Colonic mucosa (tissue), 4 donors: ENCODE measurements at regions not wholly inside any gene's neighbourhood (a gene's known extent, or its start where the extent isn't known, plus 50 kb on each side); places are given as distances from the start of the nearest gene placed in this dataset.

Source experiments
- DNase-seq: peaks from one replicate; pipeline ENCODE4 v3.0.0-alpha.2; 2020
- H3K27ac ChIP-seq: fragments of 200-600 bp; one replicate; pipeline ENCODE4 v1.8.0; 2021
- H3K27me3 ChIP-seq: fragments of 200-600 bp; one replicate; pipeline ENCODE4 v1.8.0; 2021
- H3K36me3 ChIP-seq: fragments of 200-600 bp; one replicate; pipeline ENCODE4 v1.8.0; 2021
- H3K4me1 ChIP-seq: fragments of 200-600 bp; one replicate; pipeline ENCODE4 v1.8.0; 2021; ENCODE audit warnings: mild to moderate bottlenecking
- H3K4me3 ChIP-seq: fragments of 200-600 bp; one replicate; pipeline ENCODE4 v1.8.0; 2021
- H3K9ac ChIP-seq, 2 donors: one replicate each; pipeline ENCODE4 v1.7.0; 2013; ENCODE audit warnings: control low read depth in 2 of 2, low read depth in 2 of 2, low read length in 2 of 2
- H3K9me3 ChIP-seq: fragments of 200-600 bp; one replicate; pipeline ENCODE4 v1.8.0; 2021
- intact Hi-C: fragments of 100-400 bp; cut with DNase I; formaldehyde crosslinking; loops from one replicate; pipeline ENCODE4 v1.14.1; 2022
- TF ChIP-seq, protein P1 (sequence below): fragments of 200-600 bp; IDR thresholded peaks from one replicate; pipeline ENCODE4 v1.8.0; 2022; ENCODE audit warnings: antibody characterized with exemption, mild to moderate bottlenecking
- donor health status: healthy.
- donor health status: DM: no; HTN: no; CAD: no.
- donor health status: DM: no; HTN: no; CAD: no.

DNA sequence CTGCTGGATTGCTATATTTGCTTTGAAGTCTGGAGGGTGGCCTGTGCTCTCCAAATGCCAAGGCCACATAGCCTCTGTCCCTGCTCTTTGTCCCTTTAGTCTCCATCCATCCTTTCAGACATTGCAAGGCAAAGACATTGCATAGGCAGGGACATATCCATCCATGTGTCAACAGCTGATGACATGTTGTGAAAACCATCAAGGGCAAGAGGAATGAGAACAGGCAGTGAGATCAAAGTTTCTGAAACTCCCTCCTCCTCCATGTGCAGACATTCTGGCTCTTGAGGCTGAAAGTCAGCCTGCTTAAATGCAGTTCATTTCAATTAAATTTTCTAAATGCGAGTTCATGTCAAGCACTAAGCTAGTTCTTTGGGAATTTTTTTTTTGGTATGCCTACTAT, 135.2 kb upstream of the CTNNB1 start:
- no peaks in the 10 kb centered on the region for H3K27me3 ChIP-seq
- no peaks in the 10 kb centered on the region for H3K4me1 ChIP-seq
- intact Hi-C loops = no loop called here
- no peak for DNase-seq
- TF ChIP-seq, protein P1, sequence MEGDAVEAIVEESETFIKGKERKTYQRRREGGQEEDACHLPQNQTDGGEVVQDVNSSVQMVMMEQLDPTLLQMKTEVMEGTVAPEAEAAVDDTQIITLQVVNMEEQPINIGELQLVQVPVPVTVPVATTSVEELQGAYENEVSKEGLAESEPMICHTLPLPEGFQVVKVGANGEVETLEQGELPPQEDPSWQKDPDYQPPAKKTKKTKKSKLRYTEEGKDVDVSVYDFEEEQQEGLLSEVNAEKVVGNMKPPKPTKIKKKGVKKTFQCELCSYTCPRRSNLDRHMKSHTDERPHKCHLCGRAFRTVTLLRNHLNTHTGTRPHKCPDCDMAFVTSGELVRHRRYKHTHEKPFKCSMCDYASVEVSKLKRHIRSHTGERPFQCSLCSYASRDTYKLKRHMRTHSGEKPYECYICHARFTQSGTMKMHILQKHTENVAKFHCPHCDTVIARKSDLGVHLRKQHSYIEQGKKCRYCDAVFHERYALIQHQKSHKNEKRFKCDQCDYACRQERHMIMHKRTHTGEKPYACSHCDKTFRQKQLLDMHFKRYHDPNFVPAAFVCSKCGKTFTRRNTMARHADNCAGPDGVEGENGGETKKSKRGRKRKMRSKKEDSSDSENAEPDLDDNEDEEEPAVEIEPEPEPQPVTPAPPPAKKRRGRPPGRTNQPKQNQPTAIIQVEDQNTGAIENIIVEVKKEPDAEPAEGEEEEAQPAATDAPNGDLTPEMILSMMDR = no peak
- H3K4me3 ChIP-seq = no peak overlapping the region
- no peaks in the 10 kb centered on the region for H3K9me3 ChIP-seq
- no peak overlapping the region for H3K9ac ChIP-seq
- no peaks in the 10 kb centered on the region for H3K36me3 ChIP-seq
- H3K27ac ChIP-seq = no peak overlapping the region

DNA sequence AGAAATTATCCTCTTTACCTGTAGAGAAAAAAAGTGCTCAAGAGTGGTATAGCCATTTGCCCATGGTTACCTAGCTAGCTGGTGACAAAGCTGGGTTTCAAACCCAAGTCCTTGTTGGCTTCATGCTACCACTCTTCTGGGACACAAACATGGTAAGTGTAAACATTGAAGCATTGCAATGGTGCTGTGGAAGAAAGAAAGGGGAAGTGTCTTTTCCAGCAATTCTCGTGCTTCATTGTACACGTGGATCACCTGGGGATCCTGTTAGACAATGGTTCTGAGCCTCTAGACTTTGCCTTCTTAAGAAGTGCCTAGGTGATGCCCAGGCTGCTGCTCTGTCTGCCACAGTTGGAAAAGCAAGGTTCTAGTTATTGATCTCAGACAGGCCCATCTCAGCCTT, 134.8 kb upstream of the CTNNB1 start:
- Histone ChIP-seq H3K27ac (no peak overlapping the region), H3K36me3 (no peaks in the 10 kb centered on the region), H3K9me3 (no peaks in the 10 kb centered on the region), H3K9ac (no peak overlapping the region), H3K27me3 (no peaks in the 10 kb centered on the region), H3K4me1 (no peaks in the 10 kb centered on the region), H3K4me3 (no peak overlapping the region)
- TF ChIP-seq, protein P1 = no peak
- DNase-seq = no peak
- intact Hi-C loops = no loop called here

DNA sequence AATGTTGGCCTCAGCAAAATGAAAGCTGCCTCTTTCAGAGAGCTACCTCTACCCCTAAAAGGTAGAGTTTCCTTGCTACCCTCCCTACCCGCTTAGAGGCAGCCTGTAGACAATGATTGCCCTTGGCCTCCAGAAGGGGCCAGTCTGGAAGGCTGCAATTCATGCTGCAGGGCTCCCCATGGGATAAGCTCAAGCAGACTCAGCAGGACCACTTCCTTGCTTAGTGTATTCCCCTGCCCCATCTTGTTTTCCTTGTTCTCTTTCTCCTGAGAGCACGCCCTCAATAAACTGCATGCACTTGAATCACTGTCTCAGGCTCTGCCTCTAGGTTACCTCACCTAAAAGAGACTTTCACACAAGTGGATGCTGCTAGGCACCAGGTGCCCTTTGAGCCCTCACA, 134.0 kb upstream of the CTNNB1 start:
- intact Hi-C loops = no loop called here
- Histone ChIP-seq H3K27ac (no peak overlapping the region), H3K9me3 (no peaks in the 10 kb centered on the region), H3K36me3 (no peaks in the 10 kb centered on the region), H3K4me1 (no peaks in the 10 kb centered on the region), H3K27me3 (no peaks in the 10 kb centered on the region), H3K9ac (no peak overlapping the region), H3K4me3 (no peak overlapping the region)
- TF ChIP-seq, protein P1 = no peak
- no peak for DNase-seq

DNA sequence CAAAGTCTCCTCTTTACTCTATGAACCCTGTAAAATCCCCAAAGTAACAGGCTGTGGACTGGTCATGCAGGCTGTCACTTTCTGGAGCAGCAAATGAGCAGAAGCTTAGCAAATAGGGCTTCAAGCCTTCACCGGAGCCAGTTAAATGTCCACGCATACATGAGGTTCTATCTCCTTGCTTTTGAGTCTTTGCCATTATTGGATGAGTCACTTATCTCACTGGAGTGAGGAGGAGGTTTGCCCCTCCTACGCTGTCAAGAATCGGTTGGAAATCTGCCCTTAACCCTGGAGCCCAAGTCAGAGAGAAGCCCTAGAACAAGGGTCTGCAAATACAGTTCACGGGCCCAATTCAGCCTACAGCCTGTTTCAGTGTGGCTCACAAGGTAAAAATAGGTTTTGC, 126.1 kb upstream of the CTNNB1 start:
- DNase-seq = no peak
- Histone ChIP-seq H3K36me3 (no peaks in the 10 kb centered on the region), H3K4me3 (no peak overlapping the region), H3K9ac (no peak overlapping the region), H3K9me3 (no peaks in the 10 kb centered on the region), H3K27me3 (no peaks in the 10 kb centered on the region), H3K27ac (no peak overlapping the region), H3K4me1 (no peaks in the 10 kb centered on the region)
- TF ChIP-seq, protein P1 = no peak
- intact Hi-C loops = no loop called here

DNA sequence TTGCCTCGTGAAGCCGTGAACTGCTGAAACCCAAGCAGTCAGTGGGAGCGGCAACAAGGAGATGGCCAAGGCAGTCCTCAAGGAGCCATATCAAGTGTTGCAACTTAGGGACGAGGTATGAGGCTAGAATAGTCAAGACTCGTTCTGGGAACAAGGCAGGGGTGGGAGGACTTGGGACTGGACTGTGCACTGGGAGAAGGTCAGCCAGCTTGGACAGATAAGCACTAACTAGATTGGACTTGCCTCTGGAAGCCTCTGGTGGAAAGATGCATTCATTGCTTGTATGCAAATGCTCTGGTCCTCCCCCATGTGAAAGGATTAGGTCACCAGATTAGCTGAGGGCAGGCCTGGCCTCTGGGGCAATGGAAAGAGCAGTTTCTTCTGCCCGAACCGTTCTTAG, 123.3 kb upstream of the CTNNB1 start:
- Histone ChIP-seq H3K9me3 (no peaks in the 10 kb centered on the region), H3K4me1 (no peaks in the 10 kb centered on the region), H3K4me3 (no peak overlapping the region), H3K36me3 (no peaks in the 10 kb centered on the region), H3K27ac (no peak overlapping the region), H3K9ac (no peak overlapping the region), H3K27me3 (no peaks in the 10 kb centered on the region)
- TF ChIP-seq, protein P1 = no peak
- intact Hi-C loops = no loop called here
- no peak for DNase-seq

DNA sequence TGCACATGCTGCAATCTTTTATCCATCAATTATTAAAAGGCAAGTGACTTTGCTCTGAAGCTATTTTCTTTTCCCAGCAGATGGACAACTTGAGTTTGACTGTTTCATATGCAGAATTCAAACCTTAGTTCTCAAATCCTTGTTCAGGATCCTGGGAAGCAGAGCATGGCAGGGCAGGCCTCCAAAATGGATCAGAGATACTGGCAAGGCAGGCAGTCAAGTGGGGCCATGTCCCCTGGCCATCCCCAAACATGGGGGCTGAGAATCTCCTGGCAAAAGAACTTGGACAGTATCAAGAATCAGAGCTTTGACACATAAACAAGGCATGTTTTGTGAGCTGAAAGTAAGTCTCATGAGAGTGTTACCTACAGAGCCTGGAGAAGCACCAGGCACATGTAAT, 122.9 kb upstream of the CTNNB1 start:
- DNase-seq = no peak
- no peaks in the 10 kb centered on the region for H3K4me1 ChIP-seq
- H3K9ac ChIP-seq = no peak overlapping the region
- no peaks in the 10 kb centered on the region for H3K9me3 ChIP-seq
- no peaks in the 10 kb centered on the region for H3K27me3 ChIP-seq
- TF ChIP-seq, protein P1 = no peak
- no peak overlapping the region for H3K4me3 ChIP-seq
- H3K27ac ChIP-seq = no peak overlapping the region
- H3K36me3 ChIP-seq = no peaks in the 10 kb centered on the region
- intact Hi-C loops = no loop called here
